Panc1 (cell line): ENCODE measurements at regions not wholly inside any gene's neighbourhood (a gene's known extent, or its start where the extent isn't known, plus 50 kb on each side); places are given as distances from the start of the nearest gene placed in this dataset.

Source experiments
- ATAC-seq: fragments of 200-7000 bp; cut with Tn5 transposase; 2 replicates; pipeline ENCODE4 v1.9.1; 2020; ENCODE audit warnings: mild to moderate bottlenecking, moderate library complexity
- BruUV-seq: library from RNA; stranded (reverse); fragments of 400-500 nt; replicated peaks from 2 replicates; lab custom pipeline; 2021; lab: Mats Ljungman, UMichigan
- CTCF ChIA-PET: fragments of 300-600 bp; sonication (Branson Sonifier 250); formaldehyde crosslinking; loops from one replicate; lab custom pipeline; 2022; ENCODE audit warnings: antibody characterized with exemption; lab: Charles Lee
- POLR2A ChIA-PET: fragments of 300-600 bp; sonication (Branson Sonifier 250); formaldehyde crosslinking; loops from one replicate; lab custom pipeline; 2022; ENCODE audit warnings: antibody characterized with exemption; lab: Charles Lee
- DNase-seq: peaks from one replicate; pipeline ENCODE4 v3.0.0-alpha.2; 2010; ENCODE audit warnings: low read depth, low spot score
- H3K27ac ChIP-seq: 2 replicates; pipeline ENCODE4 v1.5.1; 2011; ENCODE audit warnings: mild to moderate bottlenecking, low read length, inconsistent platforms
- H3K27me3 ChIP-seq: fragments of 200-500 bp; sonication (Bioruptor generic); 2 replicates; pipeline ENCODE4 v1.6.0; 2014; ENCODE audit warnings: low read length, inconsistent platforms; ENCODE audit not compliant: control insufficient read depth, insufficient read depth
- H3K36me3 ChIP-seq: fragments of 200-500 bp; sonication (Bioruptor generic); 2 replicates; pipeline ENCODE4 v1.5.1; 2014; ENCODE audit warnings: inconsistent platforms, mild to moderate bottlenecking, low read length, moderate library complexity; ENCODE audit not compliant: control insufficient read depth, insufficient read depth
- H3K4me1 ChIP-seq: 2 replicates; pipeline ENCODE4 v1.5.1; 2011; ENCODE audit warnings: inconsistent platforms, mild to moderate bottlenecking, low read length, moderate library complexity; ENCODE audit not compliant: control insufficient read depth, insufficient read depth
- H3K4me3 ChIP-seq, 2 experiments: 2 replicates each; pipeline ENCODE4 v1.5.1; 2011 to 2012; ENCODE audit warnings: low read depth in 2 of 2, low read length in 2 of 2, mild to moderate bottlenecking in 2 of 2, inconsistent platforms in 1 of 2, moderate library complexity in 1 of 2
- H3K9me3 ChIP-seq: fragments of 200-500 bp; sonication (Bioruptor generic); 2 replicates; pipeline ENCODE4 v1.5.1; 2014; ENCODE audit warnings: low read depth, mild to moderate bottlenecking, inconsistent platforms, low read length, moderate library complexity; ENCODE audit not compliant: control insufficient read depth, insufficient read depth
- POLR2AphosphoS5 ChIP-seq: IDR thresholded peaks from 2 replicates; pipeline ENCODE4 v1.6.1; 2012; ENCODE audit warnings: mild to moderate bottlenecking, low read depth, low read length, moderate library complexity
- SIN3A ChIP-seq: IDR thresholded peaks from 2 replicates; pipeline ENCODE4 v1.6.1; 2012; ENCODE audit warnings: low read depth, mild to moderate bottlenecking, low read length, moderate library complexity, borderline replicate concordance; ENCODE audit not compliant: insufficient read depth
- TCF7L2 ChIP-seq: IDR thresholded peaks from 2 replicates; pipeline ENCODE4 v1.6.1; 2011; ENCODE audit warnings: mild to moderate bottlenecking, low read depth, low read length, inconsistent platforms
- in situ Hi-C: cut with HindIII; loops from 2 replicates; pipeline ENCODE4 v1.10.0; 2016; ENCODE audit warnings: low sequenced_read_pairs, low pct_unique_long_range_greater_than_20kb
- intact Hi-C: fragments of 100-400 bp; cut with micrococcal nuclease; formaldehyde crosslinking; loops from one replicate; pipeline ENCODE4 v1.10.0; 2022; ENCODE audit not compliant: unreplicated experiment
- TF ChIP-seq, protein P1 (sequence below), 2 experiments: IDR thresholded peaks; 2 replicates each; pipeline ENCODE4 v1.6.1; 2011 to 2012; ENCODE audit warnings: low read depth in 2 of 2, control low read depth in 1 of 2, low read length in 1 of 2, mild to moderate bottlenecking in 1 of 2, moderate library complexity in 1 of 2; ENCODE audit not compliant: insufficient read depth in 1 of 2
- TF ChIP-seq, protein P2 (sequence below): fragments of 450-650 bp; IDR thresholded peaks from 2 replicates; pipeline ENCODE4 v1.5.1; 2017; ENCODE audit warnings: mild to moderate bottlenecking

GRCh38 chr9:96149533-96150280 is 152.3 kb downstream of the HSD17B3 start:
- no peaks in the 10 kb centered on the region for H3K36me3 ChIP-seq
- TF ChIP-seq POLR2AphosphoS5: no peak
- TF ChIP-seq, protein P1, sequence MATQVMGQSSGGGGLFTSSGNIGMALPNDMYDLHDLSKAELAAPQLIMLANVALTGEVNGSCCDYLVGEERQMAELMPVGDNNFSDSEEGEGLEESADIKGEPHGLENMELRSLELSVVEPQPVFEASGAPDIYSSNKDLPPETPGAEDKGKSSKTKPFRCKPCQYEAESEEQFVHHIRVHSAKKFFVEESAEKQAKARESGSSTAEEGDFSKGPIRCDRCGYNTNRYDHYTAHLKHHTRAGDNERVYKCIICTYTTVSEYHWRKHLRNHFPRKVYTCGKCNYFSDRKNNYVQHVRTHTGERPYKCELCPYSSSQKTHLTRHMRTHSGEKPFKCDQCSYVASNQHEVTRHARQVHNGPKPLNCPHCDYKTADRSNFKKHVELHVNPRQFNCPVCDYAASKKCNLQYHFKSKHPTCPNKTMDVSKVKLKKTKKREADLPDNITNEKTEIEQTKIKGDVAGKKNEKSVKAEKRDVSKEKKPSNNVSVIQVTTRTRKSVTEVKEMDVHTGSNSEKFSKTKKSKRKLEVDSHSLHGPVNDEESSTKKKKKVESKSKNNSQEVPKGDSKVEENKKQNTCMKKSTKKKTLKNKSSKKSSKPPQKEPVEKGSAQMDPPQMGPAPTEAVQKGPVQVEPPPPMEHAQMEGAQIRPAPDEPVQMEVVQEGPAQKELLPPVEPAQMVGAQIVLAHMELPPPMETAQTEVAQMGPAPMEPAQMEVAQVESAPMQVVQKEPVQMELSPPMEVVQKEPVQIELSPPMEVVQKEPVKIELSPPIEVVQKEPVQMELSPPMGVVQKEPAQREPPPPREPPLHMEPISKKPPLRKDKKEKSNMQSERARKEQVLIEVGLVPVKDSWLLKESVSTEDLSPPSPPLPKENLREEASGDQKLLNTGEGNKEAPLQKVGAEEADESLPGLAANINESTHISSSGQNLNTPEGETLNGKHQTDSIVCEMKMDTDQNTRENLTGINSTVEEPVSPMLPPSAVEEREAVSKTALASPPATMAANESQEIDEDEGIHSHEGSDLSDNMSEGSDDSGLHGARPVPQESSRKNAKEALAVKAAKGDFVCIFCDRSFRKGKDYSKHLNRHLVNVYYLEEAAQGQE (IDR thresholded peaks at IDR 0.05; ENCODE audit: insufficient read depth in 1 of 2, low read depth in 2 of 2, low read length in 1 of 2): no peak
- TF ChIP-seq TCF7L2: no peak
- TF ChIP-seq, protein P2, sequence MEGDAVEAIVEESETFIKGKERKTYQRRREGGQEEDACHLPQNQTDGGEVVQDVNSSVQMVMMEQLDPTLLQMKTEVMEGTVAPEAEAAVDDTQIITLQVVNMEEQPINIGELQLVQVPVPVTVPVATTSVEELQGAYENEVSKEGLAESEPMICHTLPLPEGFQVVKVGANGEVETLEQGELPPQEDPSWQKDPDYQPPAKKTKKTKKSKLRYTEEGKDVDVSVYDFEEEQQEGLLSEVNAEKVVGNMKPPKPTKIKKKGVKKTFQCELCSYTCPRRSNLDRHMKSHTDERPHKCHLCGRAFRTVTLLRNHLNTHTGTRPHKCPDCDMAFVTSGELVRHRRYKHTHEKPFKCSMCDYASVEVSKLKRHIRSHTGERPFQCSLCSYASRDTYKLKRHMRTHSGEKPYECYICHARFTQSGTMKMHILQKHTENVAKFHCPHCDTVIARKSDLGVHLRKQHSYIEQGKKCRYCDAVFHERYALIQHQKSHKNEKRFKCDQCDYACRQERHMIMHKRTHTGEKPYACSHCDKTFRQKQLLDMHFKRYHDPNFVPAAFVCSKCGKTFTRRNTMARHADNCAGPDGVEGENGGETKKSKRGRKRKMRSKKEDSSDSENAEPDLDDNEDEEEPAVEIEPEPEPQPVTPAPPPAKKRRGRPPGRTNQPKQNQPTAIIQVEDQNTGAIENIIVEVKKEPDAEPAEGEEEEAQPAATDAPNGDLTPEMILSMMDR: no peak
- no peak for TF ChIP-seq SIN3A
- H3K4me3 ChIP-seq: no peak overlapping the region
- in situ Hi-C loops: no loop called here
- H3K4me1 ChIP-seq: no peaks in the 10 kb centered on the region
- ChIA-PET POLR2A (no interaction called here), CTCF (no interaction called here)
- BruUV-seq: no TSS peak
- H3K27me3 ChIP-seq: peaks cover 2% of the 10 kb centered on the region; the same call in 1 of the 2 replicates
- no peak for ATAC-seq
- no peak overlapping the region for H3K27ac ChIP-seq
- no peaks in the 10 kb centered on the region for H3K9me3 ChIP-seq
- intact Hi-C loops: no loop called here
- DNase-seq: no peak

- in situ Hi-C loops (no loop called here), intact Hi-C loops (no loop called here)
- POLR2A ChIA-PET: no interaction called here
Measured at GRCh38 chr9:96148634-96149532, 153.1 kb downstream of the HSD17B3 start.

More at GRCh38 chr9:96148634-96149532, 153.1 kb downstream of the HSD17B3 start:
- TF ChIP-seq, protein P2: no peak
- TF ChIP-seq SIN3A: no peak
- no peak for TF ChIP-seq TCF7L2
- TF ChIP-seq, protein P1 (IDR thresholded peaks at IDR 0.05; ENCODE audit: insufficient read depth in 1 of 2, low read depth in 2 of 2, low read length in 1 of 2): no peak
- TF ChIP-seq POLR2AphosphoS5: no peak
- Histone ChIP-seq H3K27ac (no peak overlapping the region), H3K4me3 (no peak overlapping the region), H3K9me3 (no peaks in the 10 kb centered on the region), H3K4me1 (no peaks in the 10 kb centered on the region), H3K27me3 (peaks cover 2% of the 10 kb centered on the region; the same call in 1 of the 2 replicates), H3K36me3 (no peaks in the 10 kb centered on the region)
- ATAC-seq (no peak), DNase-seq (no peak)
- BruUV-seq: no TSS peak
- CTCF ChIA-PET: no interaction called here
